Breast epithelium (tissue), 3 donors: ENCODE measurements at regions not wholly inside any gene's neighbourhood (a gene's known extent, or its start where the extent isn't known, plus 50 kb on each side); places are given as distances from the start of the nearest gene placed in this dataset.

Source experiments
- POLR2AphosphoS5 ChIP-seq, 3 donors: sonication (generic); formaldehyde crosslinking; IDR thresholded peaks; one replicate each; pipeline ENCODE4 v1.6.1; 2017; ENCODE audit warnings: antibody characterized with exemption in 3 of 3
- TF ChIP-seq, protein P1 (sequence below), 3 donors: fragments of 450-650 bp; IDR thresholded peaks; one replicate each; pipeline ENCODE4 v1.5.1; 2016 to 2017; ENCODE audit warnings: antibody characterized with exemption in 3 of 3, mild to moderate bottlenecking in 3 of 3, moderate library complexity in 3 of 3

DNA sequence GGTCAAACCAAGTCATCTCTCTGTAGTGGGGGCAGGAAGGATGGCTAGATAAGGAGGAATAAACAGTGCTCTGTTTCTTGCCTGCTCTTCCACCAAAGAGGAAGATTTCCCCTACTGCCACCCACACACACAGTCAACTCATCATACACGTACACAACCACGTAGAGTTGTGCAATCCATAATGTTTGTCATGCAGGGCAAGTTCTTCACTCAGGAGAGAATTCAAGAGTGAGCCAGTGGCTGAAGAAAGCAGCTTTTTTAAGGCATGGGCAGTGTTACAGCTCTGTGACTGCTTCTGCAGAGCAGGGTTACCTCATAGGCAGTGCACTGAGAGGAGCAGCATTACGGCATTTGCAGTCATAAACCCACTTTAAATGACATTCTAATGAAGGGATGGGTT, 283.0 kb downstream of the RND3 start:
- TF ChIP-seq POLR2AphosphoS5 (IDR thresholded peaks at IDR 0.05) = no peak
- TF ChIP-seq, protein P1, sequence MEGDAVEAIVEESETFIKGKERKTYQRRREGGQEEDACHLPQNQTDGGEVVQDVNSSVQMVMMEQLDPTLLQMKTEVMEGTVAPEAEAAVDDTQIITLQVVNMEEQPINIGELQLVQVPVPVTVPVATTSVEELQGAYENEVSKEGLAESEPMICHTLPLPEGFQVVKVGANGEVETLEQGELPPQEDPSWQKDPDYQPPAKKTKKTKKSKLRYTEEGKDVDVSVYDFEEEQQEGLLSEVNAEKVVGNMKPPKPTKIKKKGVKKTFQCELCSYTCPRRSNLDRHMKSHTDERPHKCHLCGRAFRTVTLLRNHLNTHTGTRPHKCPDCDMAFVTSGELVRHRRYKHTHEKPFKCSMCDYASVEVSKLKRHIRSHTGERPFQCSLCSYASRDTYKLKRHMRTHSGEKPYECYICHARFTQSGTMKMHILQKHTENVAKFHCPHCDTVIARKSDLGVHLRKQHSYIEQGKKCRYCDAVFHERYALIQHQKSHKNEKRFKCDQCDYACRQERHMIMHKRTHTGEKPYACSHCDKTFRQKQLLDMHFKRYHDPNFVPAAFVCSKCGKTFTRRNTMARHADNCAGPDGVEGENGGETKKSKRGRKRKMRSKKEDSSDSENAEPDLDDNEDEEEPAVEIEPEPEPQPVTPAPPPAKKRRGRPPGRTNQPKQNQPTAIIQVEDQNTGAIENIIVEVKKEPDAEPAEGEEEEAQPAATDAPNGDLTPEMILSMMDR (IDR thresholded peaks at IDR 0.05) = no peak
